Fibroblast of skin of back (primary cell): ENCODE measurements at regions not wholly inside any gene's neighbourhood (a gene's known extent, or its start where the extent isn't known, plus 50 kb on each side); places are given as distances from the start of the nearest gene placed in this dataset.
"Not testable (repeated sequence)": the region's sequence is repeated elsewhere in the genome, so short reads cannot be mapped to it uniquely, and the experiment has no call there.

Experiments used
- DNase-seq: peaks from one replicate; pipeline ENCODE4 v3.0.0-alpha.2; 2013

DNA sequence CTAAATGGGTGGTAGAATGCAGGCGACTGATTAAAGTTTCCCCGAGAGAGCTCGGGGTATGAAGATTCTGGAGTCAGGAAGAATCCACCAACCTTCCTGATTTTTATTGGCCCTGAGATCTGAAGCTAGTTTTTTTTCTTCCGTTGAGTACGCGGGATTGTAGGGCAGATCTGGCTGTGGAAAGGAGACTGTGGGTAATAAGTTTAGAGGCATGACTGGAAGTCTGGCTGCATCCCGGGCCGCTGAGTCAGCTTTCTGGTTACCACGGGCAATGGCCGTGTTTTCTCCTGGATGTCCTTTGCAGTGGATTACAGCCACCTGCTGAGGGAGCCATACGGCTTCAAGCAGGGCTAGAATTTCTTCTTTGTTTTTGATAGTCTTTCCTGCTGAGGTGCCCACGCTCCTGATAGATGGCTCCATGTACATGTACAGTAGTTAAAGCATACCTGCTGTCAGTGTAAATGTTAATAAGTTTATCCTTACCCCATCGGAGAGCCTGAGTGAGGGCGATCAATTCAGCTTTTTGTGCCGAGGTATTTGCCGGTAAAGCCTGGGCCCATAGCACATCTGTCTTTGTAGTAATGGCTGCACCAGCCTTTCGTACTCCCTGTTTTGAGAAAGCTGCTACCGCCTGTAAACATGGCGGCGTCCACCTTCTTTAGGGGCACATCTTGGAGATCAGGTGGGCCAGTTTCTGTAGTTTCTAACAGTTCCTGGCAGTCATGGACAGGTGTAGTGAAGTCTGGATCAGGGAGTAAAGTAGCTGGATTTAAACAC lies 154.0 kb downstream of the TRIM27 start:
- no peak for DNase-seq

DNA sequence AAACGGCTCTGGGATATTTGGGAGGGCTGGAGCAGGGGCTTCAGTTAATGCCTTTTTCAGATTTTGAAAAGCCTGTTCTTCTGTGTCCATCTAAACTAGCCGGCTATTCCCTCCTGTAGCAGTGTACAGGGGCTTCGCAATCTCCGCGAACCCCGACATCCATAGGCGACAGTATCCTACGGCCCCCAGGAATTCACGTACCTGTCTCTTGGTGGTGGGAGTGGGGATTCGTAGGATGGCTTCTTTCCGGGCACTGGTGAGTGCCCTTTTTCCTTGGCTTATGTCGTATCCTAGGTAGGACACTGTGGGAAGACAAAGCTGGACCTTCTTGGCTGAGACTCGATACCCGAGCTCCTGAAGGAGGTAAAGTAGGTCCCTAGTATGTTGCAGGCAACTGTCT lies 153.1 kb downstream of the TRIM27 start:
- DNase-seq: no peak

DNA sequence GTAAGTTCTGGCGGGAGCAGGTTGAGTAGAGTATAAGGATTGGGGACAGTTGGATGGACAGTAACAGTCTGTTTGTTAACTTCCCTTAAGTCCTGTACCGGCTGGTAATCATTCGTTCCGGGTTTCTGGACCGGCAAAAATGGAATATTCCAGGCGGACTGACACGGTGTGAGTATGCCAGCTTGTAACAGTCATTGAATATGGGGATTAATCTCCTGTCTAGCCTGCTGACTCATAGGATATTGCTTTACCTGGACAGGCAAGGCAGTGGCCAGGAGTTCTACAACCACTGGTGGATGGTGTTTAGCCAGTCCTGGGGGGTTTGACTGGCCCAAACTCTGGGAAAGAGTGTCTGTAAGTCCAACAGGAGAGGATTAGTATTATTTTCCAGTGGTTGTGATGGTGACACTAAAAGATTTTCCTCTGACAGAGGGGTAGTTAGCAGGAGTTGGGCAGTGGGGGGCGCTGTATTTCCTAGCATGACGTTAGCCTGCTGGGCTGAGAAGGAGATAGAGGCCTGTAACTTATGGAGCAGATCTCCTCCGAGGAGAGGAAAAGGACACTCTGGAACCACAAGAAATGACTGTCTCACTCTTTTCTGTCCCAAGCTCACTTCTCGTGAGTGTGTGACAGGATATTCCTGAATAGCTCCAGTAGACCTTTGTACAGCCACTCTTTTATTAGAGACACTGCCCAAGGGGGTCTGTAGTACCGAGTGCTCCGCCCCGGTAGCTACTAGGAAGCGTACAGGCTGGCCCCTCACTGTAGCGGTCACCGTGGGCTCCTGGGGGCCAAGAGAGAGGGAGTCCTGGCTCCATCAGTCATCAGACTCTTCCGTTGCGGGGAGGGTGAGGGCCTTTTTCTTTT lies 152.2 kb downstream of the TRIM27 start:
- no peak for DNase-seq

DNA sequence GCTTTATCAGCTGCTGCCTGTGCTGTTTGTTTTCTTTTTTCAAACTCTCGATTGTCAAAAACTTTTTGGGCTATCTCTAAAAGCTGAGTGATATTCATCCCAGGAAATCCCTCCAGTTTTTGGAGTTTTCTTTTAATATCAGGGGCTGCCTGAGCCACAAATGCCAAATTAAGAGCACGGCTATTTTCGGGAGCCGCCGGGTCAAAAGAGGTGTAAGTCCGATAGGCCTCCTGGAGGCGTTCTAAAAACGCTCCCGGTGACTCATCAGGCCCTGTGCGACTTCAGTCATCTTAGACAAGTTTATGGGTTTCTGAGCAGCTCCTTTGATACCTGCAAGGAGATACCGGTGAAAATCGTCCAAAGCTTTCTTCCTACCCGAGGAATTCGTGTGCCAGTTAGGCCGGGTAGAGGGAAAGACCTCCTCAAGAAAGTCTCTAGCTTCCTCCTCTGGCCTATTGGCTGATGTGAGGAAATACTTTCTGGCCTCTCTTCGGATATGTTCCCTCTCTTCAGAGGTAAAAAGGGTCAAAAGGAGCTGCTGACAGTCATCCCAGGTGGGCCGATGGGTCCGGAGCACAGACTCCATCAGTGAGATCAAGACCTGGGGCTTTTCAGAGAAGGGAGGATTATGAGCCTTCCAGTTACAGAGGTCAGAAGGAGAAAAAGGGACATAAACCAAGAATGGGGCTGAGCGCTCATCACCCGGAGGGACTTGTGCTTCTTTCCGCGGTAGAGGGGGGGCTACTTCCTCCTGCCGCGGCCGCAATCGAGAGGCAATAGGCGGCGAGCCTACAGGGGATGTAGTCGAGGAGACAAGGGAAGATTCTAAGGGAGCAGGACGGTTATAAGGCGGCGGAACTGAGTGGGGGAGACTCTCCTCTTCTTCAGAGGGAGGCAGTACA lies 151.1 kb downstream of the TRIM27 start:
- DNase-seq: no peak

DNA sequence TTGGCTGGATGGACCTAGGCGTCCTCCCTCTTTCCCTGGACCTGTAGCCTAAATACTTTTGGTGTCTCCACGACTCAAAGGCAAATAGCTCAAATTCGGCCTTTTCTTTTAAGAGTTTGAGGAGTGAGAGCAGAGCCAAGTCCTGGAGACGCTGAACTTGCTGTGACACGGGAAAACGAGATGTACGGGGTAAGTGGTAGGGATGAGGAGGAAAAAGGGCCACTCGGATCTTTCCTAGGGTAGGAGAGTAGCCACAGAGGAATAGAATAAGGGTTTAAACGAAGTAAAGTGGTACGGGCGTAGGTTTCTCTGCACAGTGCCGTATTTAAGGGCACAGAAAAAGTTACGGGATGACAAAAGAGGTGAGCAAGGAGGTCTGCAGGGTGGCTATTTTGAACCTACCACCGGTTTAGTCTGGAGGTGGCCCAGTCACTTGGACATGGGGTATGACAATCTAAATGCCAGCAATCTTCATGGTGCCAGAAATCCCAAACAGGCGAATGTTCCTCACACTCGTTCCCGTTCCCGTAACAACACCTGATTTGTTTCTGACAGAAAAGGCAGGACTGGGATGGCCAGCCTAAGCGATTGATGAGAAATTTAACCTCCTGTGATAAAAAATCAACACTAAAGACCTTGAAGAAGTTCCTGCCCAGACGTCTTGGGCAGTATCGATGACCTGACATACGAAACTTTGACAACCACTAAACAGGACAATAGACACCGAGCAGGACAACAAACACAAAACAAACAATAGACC lies 149.3 kb downstream of the TRIM27 start:
- no peak for DNase-seq

DNA sequence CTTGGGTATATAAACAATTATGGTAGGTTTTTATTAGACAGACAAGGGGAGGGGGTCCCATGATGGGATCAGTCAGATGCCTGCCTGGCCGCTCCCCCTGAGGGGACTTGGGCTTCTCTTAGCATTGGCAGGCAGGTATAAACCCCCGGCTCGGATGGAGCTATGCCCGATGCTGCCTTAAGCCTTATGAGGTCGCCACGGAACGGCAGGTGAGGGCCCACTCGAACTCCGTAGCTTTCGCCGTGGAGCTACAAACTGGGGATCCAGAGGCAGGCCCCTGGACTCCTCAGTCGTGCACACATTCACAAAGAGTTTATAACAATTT lies 148.8 kb downstream of the TRIM27 start:
- no peak for DNase-seq

DNA sequence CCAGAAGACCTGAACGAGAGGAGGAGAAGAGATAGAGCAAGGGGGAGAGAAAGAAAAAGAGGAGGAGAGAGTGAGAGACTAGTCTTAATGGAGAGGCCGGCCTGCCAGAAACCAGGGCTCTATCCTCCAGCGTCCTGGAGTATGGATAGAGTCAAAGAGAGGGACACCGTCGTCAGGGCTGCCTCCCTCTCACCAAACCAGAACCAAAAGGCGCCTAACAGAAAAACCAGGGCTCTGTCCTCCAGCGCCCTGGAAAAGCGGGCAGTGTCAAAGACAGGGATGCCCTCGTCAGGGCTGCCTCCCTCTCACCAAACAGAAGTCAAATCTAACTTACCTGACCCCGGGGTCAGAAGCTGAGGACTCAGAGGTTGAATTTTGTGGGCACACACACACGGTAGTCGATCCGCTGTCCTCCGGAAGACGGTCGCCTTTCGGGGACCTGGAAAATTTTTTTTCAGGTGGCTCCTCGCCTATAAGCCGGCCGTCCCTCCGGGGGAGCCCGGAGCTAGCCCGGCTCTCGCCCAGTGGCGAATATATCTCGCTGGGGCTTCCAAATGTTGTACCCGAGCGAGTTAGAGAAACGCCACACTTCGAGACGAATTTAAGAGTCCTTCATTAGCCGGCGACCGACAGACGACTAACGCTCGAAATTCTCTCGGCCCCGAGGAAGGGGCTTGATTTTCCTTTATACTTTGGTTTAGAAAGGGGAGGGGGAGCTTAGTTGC lies 148.2 kb downstream of the TRIM27 start:
- no peak for DNase-seq

DNA sequence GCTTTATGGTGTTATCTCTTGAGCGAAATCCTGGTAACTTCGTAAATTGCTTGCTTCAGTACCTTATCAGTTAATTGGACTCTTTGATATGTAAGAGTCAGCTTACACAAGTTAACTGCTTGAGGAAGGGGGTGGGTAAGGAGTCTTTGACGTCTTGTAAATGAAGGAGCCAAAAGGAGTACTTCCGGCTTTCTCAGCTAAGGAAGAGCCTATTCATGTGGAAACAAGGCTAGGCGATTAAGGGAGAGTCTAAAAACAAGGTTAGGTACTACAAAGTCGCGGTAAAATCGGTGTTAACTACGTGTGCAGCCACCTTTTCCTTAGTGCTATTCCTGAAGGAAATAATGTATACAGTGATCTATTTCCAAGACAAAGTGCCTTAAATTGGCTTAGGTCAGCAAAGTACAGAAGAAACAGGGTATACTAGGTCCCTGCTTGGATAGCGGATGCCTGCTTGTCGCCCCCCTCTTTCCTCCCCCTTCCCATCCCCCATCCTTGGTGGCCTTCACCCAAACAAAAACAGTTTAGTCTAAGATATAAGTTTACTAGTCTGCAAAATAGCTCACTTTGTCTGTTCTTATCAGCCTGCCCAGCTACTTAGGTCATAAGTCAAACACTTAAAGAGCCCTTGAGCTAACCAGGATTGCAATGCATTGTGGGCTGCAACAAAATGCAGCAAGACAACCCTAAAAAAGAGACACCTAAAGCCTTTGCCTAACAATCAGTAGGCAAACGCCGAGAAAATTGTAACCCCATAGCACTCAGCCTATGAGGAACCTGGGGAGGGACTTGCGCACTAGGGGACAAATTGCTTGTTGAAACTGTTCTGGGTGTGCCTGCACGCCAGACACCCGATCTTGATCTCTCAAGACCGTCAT lies 147.3 kb downstream of the TRIM27 start:
- no peak for DNase-seq

DNA sequence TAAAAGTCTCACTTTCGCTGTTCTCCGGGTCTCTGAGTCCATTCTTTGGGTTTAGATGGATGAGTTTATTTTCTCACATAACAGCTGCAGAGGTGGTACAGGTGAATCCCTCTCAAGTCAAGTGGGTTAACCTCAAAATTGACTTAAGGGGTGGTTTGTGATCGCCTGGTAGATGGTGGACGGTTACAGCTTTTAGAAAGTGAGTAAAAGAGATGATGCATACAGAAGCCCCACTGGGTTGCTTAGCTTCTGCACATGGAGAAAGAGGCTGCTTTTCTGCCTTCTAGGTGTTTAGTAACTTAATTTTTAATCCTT lies 146.7 kb downstream of the TRIM27 start:
- no peak for DNase-seq

DNA sequence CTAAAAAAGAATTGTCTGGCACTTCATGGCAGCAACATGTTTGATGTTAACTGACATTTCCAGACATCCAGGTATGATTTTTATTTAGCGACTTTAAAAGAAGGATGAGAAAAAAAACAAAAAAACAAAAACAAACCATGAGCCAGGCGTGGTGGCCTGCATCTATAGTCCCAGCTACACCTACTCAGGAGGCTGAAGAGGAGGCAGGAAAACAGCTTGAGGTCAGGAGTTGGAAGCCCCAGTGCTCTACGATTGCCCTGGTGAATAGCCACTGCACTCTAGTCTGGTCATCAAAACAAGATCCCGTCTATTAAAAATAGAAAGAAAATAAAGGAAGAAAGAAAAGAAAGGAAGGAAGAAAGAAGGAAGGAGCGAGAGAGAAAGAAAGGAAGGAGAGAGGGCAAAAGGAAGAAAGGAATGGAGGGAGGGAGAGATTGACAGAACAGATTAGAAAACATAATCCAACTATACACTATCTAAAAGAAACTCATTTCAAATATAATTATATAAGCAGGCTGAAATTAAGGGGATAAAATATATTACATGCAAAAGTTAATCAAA lies 141.6 kb downstream of the TRIM27 start:
- DNase-seq: no peak

DNA sequence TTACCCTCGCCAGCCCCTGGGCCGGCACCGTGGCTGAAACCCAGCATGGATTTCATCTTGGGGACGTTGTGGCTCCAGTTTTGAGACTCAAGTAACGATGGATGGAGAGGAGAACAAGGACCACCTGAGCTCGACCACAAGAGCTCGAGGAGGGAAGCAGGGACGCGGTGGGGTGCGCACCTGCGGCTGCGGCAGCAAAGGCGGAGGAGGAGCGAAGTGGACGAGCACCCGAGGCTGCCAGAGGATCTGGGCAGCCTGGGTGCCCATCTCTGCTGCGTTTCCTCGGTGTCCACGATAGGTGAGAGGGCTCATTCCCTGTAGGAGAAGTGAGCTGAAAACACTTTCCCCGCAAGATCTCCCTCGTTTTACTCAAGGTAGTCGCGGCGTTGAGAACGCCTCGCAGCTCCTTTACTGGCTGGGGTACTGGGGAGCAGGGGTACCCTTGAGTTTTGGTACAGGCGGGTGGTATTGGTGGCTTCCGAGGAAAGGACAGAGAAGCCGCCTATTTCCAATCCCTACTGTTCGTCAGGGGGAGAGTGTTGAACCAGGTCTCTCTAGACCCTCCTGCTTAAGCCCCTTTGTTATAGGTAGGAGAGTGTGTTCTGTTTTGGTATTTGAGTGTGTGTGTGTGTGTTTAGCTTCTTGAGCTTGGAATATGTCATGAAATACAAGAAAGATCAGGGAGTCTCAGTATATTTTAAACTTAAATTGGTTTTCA lies 137.7 kb downstream of the TRIM27 start:
- DNase-seq: no peak

DNA sequence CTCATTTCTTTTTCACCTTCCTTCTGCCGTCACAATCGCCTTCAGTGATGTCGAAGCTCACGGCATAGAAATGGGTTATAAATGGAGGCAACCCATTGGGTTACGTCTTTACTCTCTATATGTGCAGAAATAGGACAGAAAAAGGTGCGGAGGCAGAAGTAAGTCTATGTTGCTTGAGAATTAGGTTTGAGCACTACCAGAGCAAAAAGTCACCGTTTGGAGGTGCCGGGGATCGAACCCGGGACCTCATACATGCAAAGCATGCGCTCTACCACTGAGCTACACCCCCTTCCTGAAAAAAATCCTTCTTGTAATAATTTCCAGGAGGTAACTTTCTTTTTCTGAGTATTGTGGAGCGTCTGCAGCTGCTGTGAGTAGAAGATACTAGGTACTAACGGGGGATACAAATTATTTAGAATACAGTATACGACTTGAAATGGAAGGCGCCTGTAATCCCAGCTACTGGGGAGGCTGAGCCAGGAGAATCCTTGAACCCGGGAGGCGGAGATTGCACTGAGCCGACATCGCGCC lies 134.2 kb downstream of the TRIM27 start:
- peak; percentile 61 for DNase-seq

DNA sequence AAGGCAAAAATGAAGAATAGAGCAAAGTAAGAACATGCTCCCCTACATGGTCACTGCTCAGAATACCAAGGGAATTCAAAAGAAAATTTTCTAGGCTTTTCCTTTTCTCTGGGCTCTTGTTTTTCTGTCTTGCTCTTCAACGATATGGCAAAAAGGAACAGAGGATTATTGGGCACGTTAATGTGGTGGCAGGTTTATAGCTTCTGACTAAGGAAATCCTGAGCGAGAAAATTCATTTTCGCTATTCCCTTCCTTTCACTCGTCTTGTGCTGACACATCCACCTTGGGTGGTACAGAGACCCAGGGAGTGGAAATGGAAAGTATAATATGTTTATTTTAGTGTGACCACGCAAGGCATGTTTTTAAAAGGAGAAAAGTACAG lies 132.8 kb downstream of the TRIM27 start:
- no peak for DNase-seq

DNA sequence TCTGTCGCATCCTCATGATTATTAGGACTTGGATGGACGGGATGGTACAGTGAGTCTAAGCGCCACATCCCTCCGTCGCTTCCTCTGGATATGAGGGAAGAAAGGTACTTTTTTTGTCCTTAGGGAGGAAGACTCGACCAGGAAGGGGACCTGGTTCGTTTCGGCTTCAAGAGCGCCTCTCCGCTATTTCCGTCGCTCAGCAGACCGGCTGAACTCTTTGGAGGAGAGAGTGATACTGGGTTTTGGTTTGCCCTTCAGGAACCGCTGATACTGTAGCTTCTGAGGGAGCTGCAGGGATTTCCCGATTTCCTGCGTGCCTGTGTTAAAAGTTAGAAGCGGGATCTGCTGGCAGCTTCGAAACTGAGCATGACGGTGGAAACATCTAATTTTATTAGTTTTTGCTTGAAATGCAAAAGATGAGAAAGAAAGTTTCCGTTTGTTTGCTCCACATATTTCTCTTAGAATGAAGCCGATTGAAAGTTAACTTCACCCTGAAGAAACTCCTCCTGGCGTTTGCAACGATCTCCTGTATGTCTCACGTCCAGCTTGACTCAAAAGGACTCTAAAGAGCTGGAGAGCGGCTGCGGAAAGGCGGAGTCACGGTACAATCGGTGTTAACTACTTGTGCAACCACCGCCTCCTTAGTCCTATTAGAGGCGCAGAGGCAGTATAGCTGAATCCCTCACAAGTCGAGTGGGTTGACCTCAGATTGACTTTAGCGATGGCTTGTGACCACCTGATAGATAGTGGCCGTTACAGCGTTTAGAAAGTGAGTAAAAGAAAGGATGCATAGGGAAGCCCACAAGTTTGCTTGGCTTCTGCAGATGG lies 129.4 kb downstream of the TRIM27 start:
- peak; percentile 26 for DNase-seq

DNA sequence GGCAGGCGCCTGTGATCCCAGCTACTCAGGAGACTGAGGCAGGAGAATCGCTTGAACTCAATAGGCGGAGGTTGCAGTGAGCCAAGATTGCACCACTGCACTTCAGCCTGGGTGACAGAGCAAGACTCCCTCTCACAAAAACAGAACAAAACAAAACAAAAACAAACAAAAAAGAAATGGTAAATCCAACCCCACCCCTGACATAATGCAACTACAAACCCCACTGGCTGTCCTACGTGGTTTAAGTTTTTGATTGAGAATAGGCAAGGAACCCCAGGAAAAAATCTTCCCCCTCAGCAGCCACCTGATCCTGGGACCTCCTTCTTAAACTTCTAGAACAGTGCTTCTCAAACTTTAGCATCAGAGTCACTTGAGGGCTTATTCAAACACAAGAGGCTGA lies 123.1 kb downstream of the TRIM27 start:
- DNase-seq: not testable (repeated sequence)

DNA sequence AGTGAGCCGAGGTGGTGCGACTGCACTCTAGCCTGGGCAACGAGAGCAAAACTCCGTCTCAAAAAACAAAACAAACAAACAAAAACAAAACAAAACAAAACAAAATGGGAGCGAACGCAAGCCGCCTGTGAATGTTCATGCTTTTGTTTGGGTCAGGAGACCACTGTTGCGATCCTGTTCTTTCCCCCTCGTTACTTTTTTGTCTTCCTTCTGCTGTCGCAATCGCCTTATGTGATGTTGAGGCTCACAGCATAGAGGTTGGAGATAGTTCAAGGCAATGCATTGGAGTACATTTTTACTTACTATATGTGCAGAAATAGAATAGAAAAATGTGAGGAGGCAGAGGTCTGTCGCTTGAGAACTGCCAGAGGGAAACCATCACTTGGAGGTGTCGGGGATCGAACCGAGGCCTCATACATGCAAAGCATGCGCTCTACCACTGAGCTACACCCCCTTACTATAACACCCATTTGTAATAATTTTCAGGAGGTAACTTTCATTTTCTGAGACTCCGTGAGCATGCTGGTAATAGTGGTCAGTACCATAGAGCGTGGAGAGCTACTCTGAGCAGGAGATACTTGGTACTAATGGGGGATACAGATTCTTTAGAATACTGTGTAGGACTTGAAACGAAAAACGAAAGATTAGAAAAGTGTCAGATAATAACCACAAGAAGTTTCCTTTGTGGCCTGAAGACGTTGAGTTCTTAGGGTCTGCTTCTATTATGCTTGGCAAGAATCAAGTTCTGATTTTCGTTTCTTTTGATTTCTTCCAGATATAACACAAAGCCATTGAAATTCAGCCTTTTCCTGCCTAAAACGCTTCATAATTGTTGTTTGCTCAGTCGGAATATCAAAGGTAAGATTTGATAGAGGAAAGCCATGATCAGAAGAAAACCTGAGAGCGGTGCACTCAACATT lies 121.1 kb downstream of the TRIM27 start:
- peak; percentile 41 for DNase-seq

DNA sequence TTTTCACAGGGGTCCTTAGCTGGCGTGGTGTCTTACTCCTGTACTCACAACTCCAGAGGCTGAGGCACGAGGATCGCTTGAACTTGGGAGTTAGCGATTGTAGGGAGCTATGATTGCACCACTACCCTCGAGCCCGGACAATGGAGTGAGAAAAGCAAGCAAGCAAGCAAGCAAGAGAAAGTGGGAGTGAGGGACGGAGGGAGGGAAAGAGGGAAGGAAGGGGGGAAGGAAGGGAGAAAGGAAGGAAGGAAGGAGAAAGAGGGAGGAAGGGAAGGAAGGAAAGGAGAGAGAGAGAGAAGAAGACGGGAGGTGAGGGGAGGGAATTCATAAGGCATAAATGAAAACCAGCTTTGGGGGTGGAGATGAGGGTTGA lies 120.5 kb downstream of the TRIM27 start:
- no peak for DNase-seq
